ENCODE measurements at regions not wholly inside any gene's neighbourhood (a gene's known extent, or its start where the extent isn't known, plus 50 kb on each side); places are given as distances from the start of the nearest gene placed in this dataset.
"Not testable (repeated sequence)": the region's sequence is repeated elsewhere in the genome, so short reads cannot be mapped to it uniquely, and the experiment has no call there.

GRCh38 chr7:65683362-65683761 lies 189.5 kb upstream of the VKORC1L1 start:
- H3K4me3 ChIP-seq (ENCODE audit: low read depth in 2 of 2, low read length in 1 of 2); H3K4me1 ChIP-seq (ENCODE audit: control insufficient read depth in 1 of 2, insufficient read depth in 2 of 2, low read depth in 1 of 2, low read length in 1 of 2); H3K9me3 ChIP-seq; H3K36me3 ChIP-seq (replicated peaks in 1 of 2; ENCODE audit: control insufficient read depth in 1 of 2, insufficient read depth in 2 of 2, low read length in 1 of 2); CTCF ChIA-PET; H4K20me1 ChIP-seq (ENCODE audit: insufficient read depth); H2AFZ ChIP-seq (ENCODE audit: low read depth); POLR2A ChIA-PET; H3F3A ChIP-seq (replicated peaks; ENCODE audit: insufficient read depth); H3K9me2 ChIP-seq; H3K4me2 ChIP-seq; DNase-seq; H3K27ac ChIP-seq (ENCODE audit: low read depth in 2 of 2, low read length in 1 of 2); H3K27me3 ChIP-seq (ENCODE audit: insufficient read depth); H3K79me2 ChIP-seq (ENCODE audit: insufficient read depth); H3K9ac ChIP-seq: not testable (repeated sequence)
- WGBS (ENCODE audit: low lambda C conversion rate), result 55% methylated on average over 6 of the region's 6 CpGs

DNA sequence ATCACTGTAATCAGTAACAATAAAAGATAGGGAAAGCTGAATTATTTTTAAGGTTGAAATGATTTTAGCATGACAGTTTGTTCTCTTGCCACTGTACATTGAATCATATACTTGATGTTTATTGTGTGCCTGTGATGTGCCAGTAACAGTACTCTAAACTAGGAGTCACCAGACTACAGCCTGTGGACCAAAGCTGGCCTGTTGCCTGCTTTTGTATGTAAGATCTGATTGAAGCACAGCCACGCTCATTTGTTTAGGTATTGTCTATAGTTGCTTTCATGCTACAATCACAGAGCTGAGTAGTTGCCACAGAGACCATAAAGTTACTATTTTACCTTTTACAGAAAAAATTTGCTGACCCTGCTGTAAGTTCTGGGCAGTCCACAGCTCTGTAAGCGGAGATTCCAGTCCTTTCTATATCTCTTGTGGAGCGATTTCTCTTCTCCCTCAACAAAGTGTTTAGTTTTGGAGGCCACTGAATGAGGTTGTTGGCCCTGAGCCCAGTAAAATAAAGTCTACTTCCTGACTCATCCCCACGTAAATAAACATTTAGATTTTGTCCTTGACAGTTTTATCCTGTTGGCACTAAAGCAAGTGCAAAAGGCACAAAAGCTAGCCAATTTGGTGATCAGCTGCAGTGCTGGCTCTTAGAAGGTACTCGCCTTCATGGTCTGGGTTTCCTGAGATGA lies 173.7 kb upstream of the VKORC1L1 start:
- H2AFZ ChIP-seq (ENCODE audit: low read depth); H3K36me3 ChIP-seq (replicated peaks in 1 of 2; ENCODE audit: control insufficient read depth in 1 of 2, insufficient read depth in 2 of 2, low read length in 1 of 2); CTCF ChIA-PET; H3K9me2 ChIP-seq; H3K4me1 ChIP-seq (ENCODE audit: control insufficient read depth in 1 of 2, insufficient read depth in 2 of 2, low read depth in 1 of 2, low read length in 1 of 2); H3F3A ChIP-seq (replicated peaks; ENCODE audit: insufficient read depth); H3K27ac ChIP-seq (ENCODE audit: low read depth in 2 of 2, low read length in 1 of 2); H3K79me2 ChIP-seq (ENCODE audit: insufficient read depth); H3K9ac ChIP-seq; H4K20me1 ChIP-seq (ENCODE audit: insufficient read depth); POLR2A ChIA-PET; DNase-seq; H3K4me3 ChIP-seq (ENCODE audit: low read depth in 2 of 2, low read length in 1 of 2); H3K9me3 ChIP-seq; H3K4me2 ChIP-seq; H3K27me3 ChIP-seq (ENCODE audit: insufficient read depth): not testable (repeated sequence)
- WGBS (ENCODE audit: low lambda C conversion rate), result 67% methylated on average over 1 of the region's 5 CpGs

DNA sequence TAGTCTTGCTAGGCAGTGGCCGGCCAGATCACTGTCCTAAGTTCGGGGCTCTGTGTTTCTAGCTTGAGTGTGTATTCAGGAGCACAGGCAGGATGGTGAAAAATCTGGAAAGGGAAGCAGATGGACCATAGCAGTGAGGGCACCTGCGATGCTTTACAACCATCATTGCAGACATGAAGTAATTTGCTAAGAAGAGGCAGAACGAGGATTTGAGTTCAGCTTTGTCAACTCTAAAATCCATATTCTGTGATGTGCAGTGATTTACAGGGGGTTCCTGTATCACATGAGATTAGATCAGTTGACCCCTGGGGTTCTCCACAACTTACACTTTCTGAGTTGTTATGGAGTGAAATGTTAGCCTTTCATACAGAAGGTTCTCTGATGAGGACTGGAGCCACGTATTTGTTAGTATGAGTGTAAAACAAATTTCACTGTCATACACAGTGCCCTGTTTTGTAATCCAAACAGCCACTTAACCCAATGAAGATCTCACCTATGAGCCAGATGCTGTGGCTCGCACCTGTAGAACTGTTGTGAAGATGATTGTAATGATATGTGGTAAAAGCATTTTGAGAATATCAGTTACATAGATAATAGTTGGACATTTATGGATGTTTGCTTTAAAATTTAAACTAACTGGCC lies 173.0 kb upstream of the VKORC1L1 start:
- H3K27ac ChIP-seq (ENCODE audit: low read depth in 2 of 2, low read length in 1 of 2); H3K4me3 ChIP-seq (ENCODE audit: low read depth in 2 of 2, low read length in 1 of 2); H3K36me3 ChIP-seq (replicated peaks in 1 of 2; ENCODE audit: control insufficient read depth in 1 of 2, insufficient read depth in 2 of 2, low read length in 1 of 2); H3K9me3 ChIP-seq; H3F3A ChIP-seq (replicated peaks; ENCODE audit: insufficient read depth); DNase-seq; H3K4me1 ChIP-seq (ENCODE audit: control insufficient read depth in 1 of 2, insufficient read depth in 2 of 2, low read depth in 1 of 2, low read length in 1 of 2); CTCF ChIA-PET; POLR2A ChIA-PET; H3K27me3 ChIP-seq (ENCODE audit: insufficient read depth); H3K9ac ChIP-seq; H4K20me1 ChIP-seq (ENCODE audit: insufficient read depth); H3K4me2 ChIP-seq; H2AFZ ChIP-seq (ENCODE audit: low read depth); H3K79me2 ChIP-seq (ENCODE audit: insufficient read depth); H3K9me2 ChIP-seq: not testable (repeated sequence)
- 72% methylated on average over 5 of the region's 6 CpGs for WGBS (ENCODE audit: low lambda C conversion rate)

GRCh38 chr7:65719123-65719798 lies 153.6 kb upstream of the VKORC1L1 start:
- CTCF ChIA-PET, H3K9me3 ChIP-seq: not testable (repeated sequence)

More at GRCh38 chr7:65719123-65719798, 153.6 kb upstream of the VKORC1L1 start:
- H3K9me2 ChIP-seq; POLR2A ChIA-PET; H3K4me1 ChIP-seq (ENCODE audit: control insufficient read depth in 1 of 2, insufficient read depth in 2 of 2, low read depth in 1 of 2, low read length in 1 of 2); H3K27ac ChIP-seq (ENCODE audit: low read depth in 2 of 2, low read length in 1 of 2); H3K9ac ChIP-seq; H3K4me2 ChIP-seq; H3K36me3 ChIP-seq (replicated peaks in 1 of 2; ENCODE audit: control insufficient read depth in 1 of 2, insufficient read depth in 2 of 2, low read length in 1 of 2); H3K4me3 ChIP-seq (ENCODE audit: low read depth in 2 of 2, low read length in 1 of 2); H3F3A ChIP-seq (replicated peaks; ENCODE audit: insufficient read depth); DNase-seq; H4K20me1 ChIP-seq (ENCODE audit: insufficient read depth); H3K79me2 ChIP-seq (ENCODE audit: insufficient read depth); H2AFZ ChIP-seq (ENCODE audit: low read depth); H3K27me3 ChIP-seq (ENCODE audit: insufficient read depth): not testable (repeated sequence)
- 96% methylated on average over 4 of the region's 4 CpGs for WGBS (ENCODE audit: low lambda C conversion rate)

All from SK-N-SH (cell line).